ENCODE measurements at regions not wholly inside any gene's neighbourhood (a gene's known extent, or its start where the extent isn't known, plus 50 kb on each side); places are given as distances from the start of the nearest gene placed in this dataset.

- Histone ChIP-seq H2AK9ac (replicated peaks; ENCODE audit: low read depth, low read length, poor library complexity) (no peak overlapping the region), H4K20me1 (ENCODE audit: insufficient read depth, low read length) (no peaks in the 10 kb centered on the region), H3K4me1 (ENCODE audit: control insufficient read depth, insufficient read depth, low read length) (peaks cover 14% of the 10 kb centered on the region), H3K4ac (ENCODE audit: low read depth, low read length) (no peak overlapping the region; the same call in 1 of the 2 replicates), H2AFZ (replicated peaks; ENCODE audit: low read length, poor library complexity) (no peak overlapping the region), H3K4me2 (ENCODE audit: low read depth, low read length) (no peak overlapping the region), H3K23ac (ENCODE audit: low read depth, low read length) (no peak overlapping the region), H4K91ac (ENCODE audit: insufficient read depth, low read depth, low read length) (no peak overlapping the region; the same call in 1 of the 2 replicates), H3K9me3 (ENCODE audit: control insufficient read depth, insufficient read depth, low read length) (no peaks in the 10 kb centered on the region), H3K27ac (ENCODE audit: insufficient read depth, low read length) (no peak overlapping the region), H4K5ac (ENCODE audit: low read depth, low read length) (peak overlapping the region; percentile 39; the same call in 1 of the 2 replicates), H3K14ac (replicated peaks; ENCODE audit: low read depth, low read length) (no peak overlapping the region), H3K79me1 (ENCODE audit: low read depth in 1 of 2, low read length in 2 of 2) (no peaks in the 10 kb centered on the region), H3K4me3 (ENCODE audit: insufficient read depth, low read depth, low read length) (no peak overlapping the region), H2BK120ac (ENCODE audit: low read depth, low read length) (peak overlapping the region; percentile 59; the same call in 1 of the 2 replicates), H3K27me3 (ENCODE audit: control insufficient read depth, insufficient read depth, low read length) (peaks cover 2% of the 10 kb centered on the region), H3K36me3 (ENCODE audit: control insufficient read depth, insufficient read depth, low read length) (no peaks in the 10 kb centered on the region), H2AK5ac (ENCODE audit: low read depth, low read length) (no peak overlapping the region), H3K56ac (ENCODE audit: extremely low read depth, insufficient read depth, low read length) (no peak overlapping the region), H3K9ac (ENCODE audit: low read depth, low read length) (no peak overlapping the region), H3K18ac (ENCODE audit: low read depth, low read length) (peak overlapping the region; percentile 87; the same call in 1 of the 2 replicates), H3K9me1 (ENCODE audit: insufficient read depth, low read length) (peaks cover 3% of the 10 kb centered on the region), H2BK20ac (ENCODE audit: low read depth, low read length) (peak overlapping the region; percentile 40; the same call in 1 of the 2 replicates), H2BK15ac (ENCODE audit: low read depth, low read length) (no peak overlapping the region), H2BK5ac (ENCODE audit: low read depth, low read length, poor library complexity, severe bottlenecking) (no peak overlapping the region), H4K8ac (ENCODE audit: low read depth in 2 of 2, low read length in 2 of 2) (no peak overlapping the region)
- no peak for TF ChIP-seq SMC3 (IDR thresholded peaks at IDR 0.05; ENCODE audit: low read depth, low read length)
- BruUV-seq (replicated peaks), result no TSS peak
- 50% methylated on average over 1 of the region's 2 CpGs; no CpG with 5 or more reads in 1 of the 2 experiments for WGBS, 2 experiments (ENCODE audit: extremely low coverage in 2 of 2, insufficient read length in 1 of 2)
- dilution Hi-C loops (cut with HindIII; ENCODE audit: low sequenced_read_pairs, unreplicated experiment), result no loop called here
- intact Hi-C loops (cut with micrococcal nuclease), result no loop called here
- ChIA-PET POLR2A (ENCODE audit: unreplicated experiment) (no interaction called here), CTCF (no interaction called here)
- in situ Hi-C loops (cut with MboI; ENCODE audit: low sequenced_read_pairs), result no loop called here
- ATAC-seq (ENCODE audit: low read depth), result no peak
- DNase-seq, result peak; percentile 25
These were observed 160.7 kb upstream of the CCND2 start for GRCh38 chr12:4112734-4113325.

All from IMR-90 (cell line).